ENCODE measurements at regions not wholly inside any gene's neighbourhood (a gene's known extent, or its start where the extent isn't known, plus 50 kb on each side); places are given as distances from the start of the nearest gene placed in this dataset.

- TF ChIP-seq POLR2A (IDR thresholded peaks at IDR 0.05) (no peak), CTCF (IDR thresholded peaks at IDR 0.05) (no peak)
Measured at GRCh38 chr4:58205446-58206235, 1095.5 kb upstream of the IGFBP7 start.

All from heart left ventricle (tissue), 13 donors.